PC-9 (cell line): ENCODE measurements at regions not wholly inside any gene's neighbourhood (a gene's known extent, or its start where the extent isn't known, plus 50 kb on each side); places are given as distances from the start of the nearest gene placed in this dataset.

Experiments used
- CTCF ChIP-seq: fragments of 200-600 bp; sonication (generic); conservative IDR thresholded peaks from 2 replicates; pipeline ENCODE4 v1.6.1; 2017; ENCODE audit warnings: mixed run types, antibody characterized with exemption, mild to moderate bottlenecking, moderate library complexity
- EZH2 ChIP-seq: fragments of 200-600 bp; sonication (generic); IDR thresholded peaks from 2 replicates; pipeline ENCODE4 v1.8.0; 2017; ENCODE audit warnings: antibody characterized with exemption, low read depth

DNA sequence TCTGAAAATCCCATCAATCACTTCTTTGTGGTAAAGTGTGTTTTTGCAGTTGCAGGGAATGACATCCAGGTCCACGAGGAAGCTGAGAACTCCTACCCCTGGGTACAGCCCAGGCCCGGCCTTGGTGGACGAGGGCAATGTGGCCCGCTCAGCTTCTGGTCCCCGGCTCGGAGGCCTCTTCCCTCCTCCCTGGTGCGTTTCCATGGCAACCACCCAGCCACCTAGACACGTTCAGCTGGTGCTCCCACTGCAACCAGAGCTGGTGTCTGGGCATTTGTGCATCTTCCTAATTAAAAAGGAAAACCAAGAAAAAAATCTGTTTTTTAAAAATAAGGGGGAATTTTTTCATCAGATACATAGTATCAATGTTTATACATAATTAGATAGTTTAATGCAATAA, 603.6 kb upstream of the SALL3 start:
- TF ChIP-seq CTCF (no peak), EZH2 (no peak)
